HG03095 (cell line): ENCODE measurements at regions not wholly inside any gene's neighbourhood (a gene's known extent, or its start where the extent isn't known, plus 50 kb on each side); places are given as distances from the start of the nearest gene placed in this dataset.

Source experiments
- ATAC-seq: cut with Tn5 transposase; IDR thresholded peaks from one replicate; pipeline ENCODE4 v1.9.1; 2021; ENCODE audit warnings: moderate library complexity; ENCODE audit not compliant: unreplicated experiment

DNA sequence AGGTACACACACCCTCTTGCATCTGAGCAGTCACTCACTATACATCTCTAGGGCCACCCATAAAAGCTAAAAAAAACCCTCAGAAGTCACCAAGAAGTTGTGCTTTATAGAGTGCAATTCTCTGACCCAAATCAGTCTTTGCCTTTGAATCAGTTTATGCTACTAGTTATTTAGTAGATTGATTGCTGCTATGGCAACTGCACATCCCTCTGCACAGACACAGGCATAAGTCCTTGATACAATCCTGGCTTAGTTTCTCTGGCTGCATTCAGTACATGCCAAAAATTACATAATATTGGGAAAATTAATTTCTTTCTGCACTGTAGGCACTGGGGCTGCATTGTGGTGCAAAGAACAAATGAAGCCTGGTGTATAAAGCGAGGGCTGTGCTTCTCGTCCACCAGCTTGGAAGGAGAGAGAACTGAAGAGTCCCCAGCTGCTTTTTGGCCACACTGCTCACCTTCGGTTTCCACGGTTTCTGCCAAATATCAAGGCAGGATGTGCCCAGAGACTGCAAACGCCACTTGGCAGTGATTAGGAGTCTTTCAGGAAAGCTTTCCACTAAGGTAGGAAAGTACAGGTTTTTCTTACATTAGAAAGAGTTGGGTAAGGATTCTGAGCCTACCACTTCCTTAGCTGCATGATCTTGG lies 258.4 kb downstream of the ELAVL2 start:
- ATAC-seq, result no peak

DNA sequence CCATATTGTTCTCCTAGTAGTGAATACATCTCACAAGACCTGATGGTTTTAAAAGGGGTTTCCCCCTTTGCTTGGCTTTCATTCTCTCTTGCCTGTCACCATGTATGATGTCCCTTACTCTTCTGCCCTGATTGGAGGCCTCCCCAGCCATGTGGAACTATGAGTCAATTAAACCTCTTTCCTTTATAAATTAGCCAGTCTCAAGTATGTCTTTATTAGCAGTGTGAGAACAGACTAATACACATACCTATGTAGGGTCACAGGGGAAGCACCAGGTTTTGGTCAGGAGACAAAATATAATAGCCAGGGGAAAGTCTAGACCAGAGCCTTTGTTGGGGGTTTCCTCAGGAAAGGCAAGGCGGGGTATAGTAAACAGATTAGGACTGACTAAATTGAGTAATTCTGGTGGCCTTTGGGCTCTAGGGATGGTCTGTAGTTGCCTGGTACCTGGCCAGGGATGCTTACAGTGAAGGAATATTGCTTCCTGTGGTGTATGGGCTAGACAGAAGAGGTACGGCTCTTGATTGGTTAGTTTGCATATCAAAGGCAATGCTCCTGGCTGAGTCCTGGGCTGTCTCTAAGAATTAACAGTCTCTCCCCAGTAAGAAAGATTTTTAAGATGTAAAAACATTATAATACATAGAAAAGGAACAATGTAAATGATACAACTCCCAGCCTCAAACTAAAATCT lies 254.5 kb downstream of the ELAVL2 start:
- ATAC-seq, result no peak

DNA sequence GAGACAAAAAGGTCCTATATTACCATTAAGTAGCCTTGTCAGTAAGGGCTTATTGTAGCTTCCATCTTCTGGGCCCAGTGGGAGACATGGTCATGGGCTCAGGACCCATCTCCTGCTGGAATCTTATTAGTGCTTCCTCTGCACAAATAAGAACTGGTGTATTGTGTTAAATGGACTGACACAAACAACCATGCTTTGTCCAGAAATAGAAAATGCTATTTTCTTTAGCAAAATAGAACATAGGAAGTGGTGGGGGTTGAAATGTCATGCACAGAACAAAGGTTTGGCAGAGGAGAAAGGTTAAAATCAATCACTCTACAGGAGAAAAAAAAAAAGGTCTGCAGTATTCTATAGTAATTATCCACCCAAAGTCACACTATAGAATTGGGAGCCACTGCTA lies 252.2 kb downstream of the ELAVL2 start:
- ATAC-seq, result no peak

DNA sequence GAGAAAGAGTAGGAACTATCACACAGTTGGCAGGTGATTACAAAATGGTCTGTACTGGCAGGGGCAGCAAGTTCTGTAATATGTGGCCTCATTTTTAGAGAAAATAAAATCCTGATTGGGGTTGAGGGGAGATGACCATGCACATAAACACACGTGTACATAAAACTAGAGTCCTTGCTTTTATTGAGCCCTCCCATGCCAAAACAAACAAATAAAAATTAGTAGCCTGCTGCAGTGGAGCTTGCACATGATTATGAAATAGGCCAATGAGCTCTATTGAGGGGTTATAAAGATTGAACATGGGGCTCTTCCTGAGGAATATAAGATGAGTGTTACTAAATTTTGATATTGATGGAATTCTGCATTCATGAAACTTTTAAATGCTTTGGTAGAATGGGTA lies 248.4 kb downstream of the ELAVL2 start:
- no peak for ATAC-seq

DNA sequence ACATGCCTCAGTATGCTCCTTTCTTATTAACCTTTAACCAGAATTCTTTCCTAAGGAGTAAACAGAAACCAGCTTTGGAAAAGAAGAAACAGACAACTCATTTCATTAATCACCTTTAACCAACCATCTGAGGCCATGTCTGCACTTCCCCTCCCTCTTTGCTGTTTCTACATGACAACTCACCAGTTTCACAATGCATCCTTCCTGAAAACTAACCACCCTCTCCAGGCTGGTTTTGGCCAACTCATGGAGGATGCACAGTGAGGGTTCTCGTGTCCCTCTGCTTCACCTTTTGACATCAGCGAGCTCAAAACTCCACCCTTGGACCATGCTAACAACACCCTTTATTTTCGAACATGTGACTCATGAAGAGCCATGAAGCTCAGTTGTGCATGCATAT lies 244.1 kb downstream of the ELAVL2 start:
- ATAC-seq, result no peak

DNA sequence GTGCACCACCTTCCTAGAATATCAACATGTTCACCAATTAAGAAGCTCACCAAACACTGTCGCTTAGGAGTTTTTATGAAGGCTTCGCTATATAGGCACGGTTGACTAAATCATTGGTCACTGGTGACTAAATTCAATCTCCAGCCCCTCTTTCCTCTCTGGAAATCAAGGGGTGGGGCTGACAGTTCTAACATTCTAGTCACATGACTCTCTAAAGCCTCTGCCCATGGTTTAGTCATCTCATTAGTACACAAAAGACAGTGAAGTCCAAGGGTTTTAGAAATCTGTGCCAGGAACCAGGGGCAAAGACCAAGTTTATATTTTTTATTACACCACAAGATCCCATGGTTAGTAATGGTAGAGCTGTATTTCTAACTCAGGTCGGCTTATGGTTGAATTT lies 243.2 kb downstream of the ELAVL2 start:
- no peak for ATAC-seq

DNA sequence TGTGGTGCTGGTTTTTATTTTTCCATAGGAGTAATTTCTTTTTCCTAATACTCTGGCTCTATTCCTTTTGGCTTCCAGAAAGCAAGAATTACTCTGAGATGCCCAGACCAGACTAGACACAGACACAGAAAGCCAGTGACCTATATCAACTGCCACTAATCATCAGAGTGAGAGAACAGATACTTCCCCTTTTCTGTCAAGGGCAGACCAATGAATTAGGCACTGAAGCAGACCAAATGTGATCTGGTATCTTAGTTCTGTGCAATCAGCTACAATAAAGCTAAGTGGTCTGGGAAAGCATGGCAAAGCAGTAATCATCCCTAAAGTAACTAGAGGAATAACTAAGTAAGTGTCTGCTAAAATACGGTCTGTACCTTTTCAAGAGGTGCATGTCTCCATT lies 239.1 kb downstream of the ELAVL2 start:
- no peak for ATAC-seq

DNA sequence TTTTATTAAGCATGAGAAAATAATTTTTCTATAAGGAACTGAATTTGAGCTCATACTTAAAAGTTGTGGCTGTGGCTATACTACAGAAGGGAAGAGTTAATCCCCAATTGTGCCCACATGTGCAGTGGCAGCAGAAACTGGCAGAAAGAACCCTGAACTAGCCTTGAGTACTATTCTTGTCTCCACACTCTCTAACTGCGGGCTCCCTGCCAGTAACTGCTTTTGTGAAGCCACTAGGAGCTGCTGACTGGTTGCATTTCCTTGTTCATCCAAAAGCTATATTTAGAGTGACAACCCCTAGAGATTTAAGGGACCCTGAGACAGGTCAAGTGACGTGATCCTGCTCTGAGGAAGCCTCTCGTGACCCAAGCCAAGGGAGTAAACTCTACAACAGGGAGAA lies 238.6 kb downstream of the ELAVL2 start:
- no peak for ATAC-seq

DNA sequence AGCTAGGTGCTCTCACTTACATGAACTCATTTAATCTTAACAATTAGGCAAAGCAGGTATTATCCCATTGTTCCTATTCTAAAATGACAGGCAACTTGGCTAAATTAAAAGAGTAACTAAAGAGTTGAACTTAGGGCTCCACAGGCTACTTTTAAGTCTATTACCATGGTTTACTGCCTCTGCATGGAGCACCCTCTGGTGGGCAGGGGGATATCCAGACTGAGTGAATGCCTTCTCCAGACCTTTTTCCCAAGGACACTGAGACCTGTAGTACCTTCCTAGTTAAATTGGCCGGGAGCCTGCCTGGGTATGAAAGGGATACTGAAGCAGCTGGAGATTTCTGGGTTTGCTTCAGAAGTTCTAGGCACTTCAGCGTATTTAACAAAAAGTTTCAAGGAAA lies 238.1 kb downstream of the ELAVL2 start:
- no peak for ATAC-seq

DNA sequence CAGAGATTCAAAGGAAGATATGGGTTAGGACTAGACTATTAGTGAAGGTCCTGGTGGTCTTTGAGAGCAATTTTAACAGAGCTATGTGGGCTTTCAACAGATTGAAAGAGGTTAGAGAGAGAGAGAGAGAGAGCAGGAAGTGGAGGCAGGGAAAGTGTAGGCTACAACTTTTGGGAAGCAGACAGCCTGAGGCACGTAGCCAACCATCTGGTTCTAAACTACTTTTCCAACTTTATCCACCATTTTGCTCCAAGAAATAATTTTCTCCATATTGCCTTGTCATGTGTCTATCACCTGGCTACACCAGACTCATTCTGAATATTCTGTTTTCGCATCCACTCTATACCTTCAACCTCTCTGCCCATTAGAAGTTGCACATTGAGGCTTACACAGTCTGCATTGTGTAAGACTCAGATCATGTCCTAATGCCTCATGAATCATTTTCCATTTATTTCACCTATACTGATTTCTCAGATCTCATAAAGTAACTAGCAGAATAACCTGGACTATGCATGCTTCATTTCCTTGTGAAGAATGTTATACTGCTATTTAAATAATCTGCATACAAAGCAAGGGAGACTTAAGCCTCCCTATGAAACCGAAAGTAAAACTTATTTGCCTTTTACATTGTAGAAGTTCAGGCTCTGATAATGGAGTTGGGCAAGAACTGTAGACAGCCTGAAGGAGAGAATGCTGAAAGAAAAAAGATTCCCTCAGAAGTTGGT lies 235.6 kb downstream of the ELAVL2 start:
- ATAC-seq, result no peak

DNA sequence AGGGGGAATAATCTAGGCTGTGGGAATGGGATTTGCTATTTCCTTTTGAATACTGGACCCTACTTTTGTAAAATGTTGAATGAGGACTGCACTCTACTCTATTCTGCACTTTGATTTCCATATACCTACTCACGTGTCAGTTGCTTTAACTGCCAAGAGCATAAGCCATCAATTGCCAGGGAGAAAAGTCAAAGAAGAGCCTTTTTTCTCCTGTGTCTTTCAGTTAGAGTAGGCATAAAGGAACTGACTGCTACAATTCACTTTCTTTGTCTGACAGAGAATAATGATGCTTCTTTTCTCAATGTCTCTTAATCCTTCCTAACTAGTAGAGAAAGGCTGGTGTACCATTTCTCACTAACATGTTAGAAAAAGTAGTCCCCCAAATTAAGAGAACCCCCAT lies 231.6 kb downstream of the ELAVL2 start:
- ATAC-seq, result no peak

DNA sequence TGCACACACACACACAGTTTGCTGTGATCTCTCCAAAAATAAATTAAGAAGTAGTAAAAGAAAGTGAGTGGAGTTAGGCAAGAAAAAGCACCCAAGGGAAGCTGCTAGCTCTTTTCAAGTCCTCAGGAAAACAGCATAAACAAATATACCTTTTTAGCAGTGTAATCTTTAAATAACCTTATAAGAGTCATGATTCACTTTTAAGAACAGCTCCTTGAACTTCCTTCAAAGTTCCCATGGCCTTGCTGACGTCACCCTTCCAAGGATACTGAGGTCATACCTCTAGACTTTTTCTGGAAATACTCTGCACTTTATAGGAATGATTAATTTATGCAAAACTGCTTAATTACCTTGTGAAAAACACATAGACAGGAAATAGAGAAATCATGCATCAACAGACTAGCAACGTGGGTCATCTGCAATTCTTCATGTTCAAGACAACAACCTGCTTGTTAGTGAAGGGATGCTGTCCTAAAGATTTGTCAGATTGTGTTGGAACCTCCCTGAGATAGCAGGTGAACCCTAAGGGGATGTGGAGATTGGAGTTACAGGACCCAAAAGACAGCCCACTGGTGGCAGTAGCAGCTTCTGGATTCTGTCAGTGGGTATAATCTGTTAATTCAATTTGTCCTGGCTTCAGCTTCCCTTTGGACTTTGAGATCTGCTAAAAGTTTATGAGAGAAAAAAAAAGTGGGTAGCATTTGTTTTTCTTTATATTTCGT lies 229.0 kb downstream of the ELAVL2 start:
- no peak for ATAC-seq

DNA sequence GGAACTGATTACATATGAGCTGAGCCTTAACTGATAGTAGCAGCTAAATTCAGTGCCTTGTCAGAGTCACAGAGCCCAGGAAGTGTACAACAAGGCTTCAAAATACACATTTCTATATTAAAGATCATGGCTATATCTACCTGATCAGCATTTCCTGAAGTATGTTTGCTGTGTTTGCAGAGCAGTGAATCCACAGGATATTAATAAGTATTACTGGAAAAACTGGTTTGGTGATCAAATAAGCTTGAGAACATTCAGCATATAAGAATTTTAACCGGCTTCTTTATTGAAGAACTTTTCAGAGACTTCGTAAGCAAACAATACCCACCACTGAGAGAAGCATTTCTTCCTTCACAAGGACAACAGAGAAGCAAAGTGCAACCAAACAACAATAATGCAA lies 227.0 kb downstream of the ELAVL2 start:
- no peak for ATAC-seq

DNA sequence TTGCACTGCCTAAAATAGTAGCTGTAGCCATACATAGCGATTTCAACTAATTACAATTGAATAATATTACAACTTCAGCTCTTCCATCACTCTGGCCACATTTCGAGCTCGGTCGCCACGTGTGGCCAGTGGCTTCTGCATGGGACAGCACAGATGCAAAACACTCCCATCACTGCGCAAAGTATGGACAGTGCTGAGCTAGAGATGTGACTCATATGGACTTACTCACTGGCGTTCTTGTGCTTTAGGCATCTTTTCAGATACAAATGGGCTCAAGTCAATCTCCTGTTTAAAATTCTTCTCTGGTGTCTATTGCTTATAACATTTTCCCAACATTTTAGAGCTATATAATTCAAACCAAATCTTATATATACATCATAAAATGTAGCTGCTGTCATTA lies 222.7 kb downstream of the ELAVL2 start:
- ATAC-seq, result no peak

DNA sequence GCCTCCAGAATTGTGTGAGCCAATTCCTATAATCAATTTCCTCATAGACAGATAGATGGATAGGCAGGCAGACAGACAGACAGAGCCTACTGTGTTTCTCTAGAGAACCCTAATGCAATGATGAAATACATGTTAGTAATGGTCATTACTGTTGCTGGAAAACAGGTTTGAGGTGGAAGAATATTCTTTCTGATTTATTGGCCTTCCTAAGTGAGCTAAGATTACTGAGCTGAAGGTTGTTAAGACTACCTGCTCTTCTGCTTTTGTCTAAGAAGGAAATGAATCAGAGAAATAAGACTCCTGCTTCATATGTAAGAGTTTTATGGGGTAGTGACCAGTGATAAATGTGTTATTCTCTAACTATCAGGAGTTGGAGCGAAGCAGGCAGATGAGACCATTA lies 219.9 kb downstream of the ELAVL2 start:
- ATAC-seq, result no peak

DNA sequence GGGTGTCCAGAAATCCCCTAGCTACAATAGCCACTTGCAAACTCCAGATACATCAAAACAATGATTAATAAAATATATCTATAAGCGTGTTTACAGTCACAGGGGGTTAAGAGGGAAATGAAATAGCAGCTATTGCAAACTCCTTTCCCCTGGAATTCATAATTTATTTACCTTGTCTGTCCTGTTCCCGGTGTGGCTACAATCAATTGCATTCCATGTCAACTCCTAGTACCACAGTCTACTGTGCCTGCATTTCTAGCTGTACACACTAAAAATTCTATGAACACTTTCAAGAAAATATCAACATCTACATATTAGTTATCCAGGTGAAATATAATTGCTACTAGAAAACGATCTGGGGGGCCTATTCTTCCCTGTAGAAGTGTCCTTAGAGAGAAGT lies 217.6 kb downstream of the ELAVL2 start:
- ATAC-seq, result no peak

DNA sequence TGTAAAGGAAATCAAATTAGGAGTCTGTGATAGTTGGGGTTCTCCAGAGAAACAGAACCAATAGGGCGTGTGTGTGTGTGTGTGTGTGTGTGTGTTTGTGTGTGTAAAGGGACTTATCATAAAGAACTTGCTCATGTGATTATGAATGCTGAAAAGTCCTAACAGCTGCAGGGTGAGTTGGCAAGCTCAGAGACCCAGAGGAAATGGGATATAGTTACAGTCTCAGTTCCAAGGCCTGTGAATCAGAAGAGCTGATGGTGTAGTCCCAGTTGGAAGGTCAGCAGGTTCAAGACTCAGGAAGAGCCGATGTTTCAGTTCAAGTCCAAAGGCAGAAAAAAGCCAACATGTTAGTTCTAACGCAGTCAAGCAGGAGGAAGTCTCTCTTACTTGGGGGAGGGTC lies 214.2 kb downstream of the ELAVL2 start:
- no peak for ATAC-seq

DNA sequence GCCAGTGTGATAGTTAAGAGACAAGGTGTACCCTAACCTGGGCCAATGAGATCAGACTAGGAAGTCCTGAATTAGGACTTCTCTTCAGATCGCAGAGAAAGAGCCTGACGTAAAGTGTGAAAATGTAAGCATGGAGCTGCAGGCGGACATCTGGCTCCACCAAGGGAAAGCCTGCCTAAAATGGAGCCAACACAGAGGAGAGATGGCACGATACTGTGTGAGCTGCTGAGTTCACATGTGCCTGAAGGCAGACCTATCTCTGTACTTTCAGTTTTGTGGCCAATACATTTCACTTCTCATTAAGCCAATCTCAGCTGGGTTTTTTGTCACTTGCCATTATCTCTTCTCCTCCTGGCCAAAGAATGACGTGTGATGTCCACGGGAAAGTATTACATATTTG lies 210.5 kb downstream of the ELAVL2 start:
- ATAC-seq, result no peak

DNA sequence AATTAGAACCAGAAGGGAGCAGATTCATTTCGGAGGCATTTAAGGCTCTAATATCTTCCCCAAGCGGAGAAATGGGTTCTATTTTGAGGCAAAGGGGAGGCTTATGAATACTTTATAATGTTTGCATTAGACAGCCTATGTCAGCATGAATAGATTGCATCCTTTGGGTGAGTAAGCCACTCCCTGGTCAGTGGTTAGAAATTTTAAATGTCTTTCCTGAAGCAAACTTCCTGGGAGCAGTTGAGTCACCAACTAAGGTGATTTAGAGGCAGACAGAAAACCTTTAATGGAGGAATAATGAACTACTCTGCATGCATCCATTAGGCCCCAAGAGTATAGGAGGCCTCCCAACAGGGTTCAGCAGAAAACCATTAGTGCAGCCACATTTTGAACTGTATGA lies 204.9 kb downstream of the ELAVL2 start:
- ATAC-seq, result no peak

DNA sequence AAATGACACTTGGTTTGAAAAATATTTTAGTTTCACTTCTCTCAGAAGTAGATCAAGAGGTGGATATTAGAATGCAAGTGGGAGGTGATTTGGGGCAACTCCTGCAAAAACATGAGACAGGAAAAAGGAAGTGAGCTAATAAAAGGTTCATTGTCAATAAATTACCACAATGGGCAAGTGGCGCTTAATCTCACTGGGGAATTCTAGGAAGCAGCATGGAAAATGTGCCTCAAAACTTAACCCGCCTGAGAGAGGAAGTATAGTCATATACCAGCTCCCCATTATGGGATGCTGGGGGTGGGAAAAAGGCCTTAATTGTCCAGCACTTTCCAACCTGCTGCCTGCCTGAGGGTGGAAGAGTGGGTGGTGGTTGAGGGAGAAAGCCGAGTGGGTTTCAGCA lies 204.1 kb downstream of the ELAVL2 start:
- no peak for ATAC-seq

DNA sequence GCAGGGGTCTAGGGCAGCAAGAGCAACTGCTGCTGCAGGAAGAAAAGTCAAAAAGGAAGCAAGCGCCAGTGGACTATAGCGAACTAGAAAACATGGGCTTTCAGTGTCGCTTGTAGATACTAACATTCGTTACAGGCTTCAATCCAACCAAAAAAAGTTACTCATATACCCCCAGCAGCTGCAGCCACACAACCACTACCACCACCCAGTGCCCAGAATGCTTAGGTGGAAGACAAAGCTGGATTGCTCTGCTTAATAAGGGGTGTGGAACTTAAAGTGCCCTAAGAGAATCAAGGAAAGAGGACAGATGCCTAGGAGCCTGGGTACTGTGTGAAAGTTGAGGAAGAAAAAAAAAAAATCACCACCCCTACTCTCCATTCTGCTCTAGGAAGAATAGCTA lies 203.6 kb downstream of the ELAVL2 start:
- ATAC-seq, result no peak

DNA sequence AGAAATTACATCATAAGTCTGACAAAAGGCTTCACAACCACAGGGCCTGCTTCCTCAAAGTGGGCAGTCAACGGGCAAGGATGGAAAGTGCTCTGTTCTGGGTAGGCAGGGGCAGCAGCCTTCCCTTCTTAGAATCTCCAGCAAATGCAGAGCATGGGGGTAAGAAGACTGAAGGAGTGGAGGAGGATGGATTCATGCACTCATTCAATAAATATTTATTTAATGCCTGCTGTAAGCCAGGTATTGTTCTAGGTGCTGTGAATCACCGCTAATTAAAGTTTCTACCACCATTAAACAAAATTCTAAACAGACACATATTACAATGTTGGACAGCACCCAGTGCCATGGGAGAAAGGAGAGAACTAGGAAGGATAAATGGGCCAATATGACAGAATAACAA lies 195.6 kb downstream of the ELAVL2 start:
- ATAC-seq, result no peak
